ENCODE measurements at regions not wholly inside any gene's neighbourhood (a gene's known extent, or its start where the extent isn't known, plus 50 kb on each side); places are given as distances from the start of the nearest gene placed in this dataset.

DNA sequence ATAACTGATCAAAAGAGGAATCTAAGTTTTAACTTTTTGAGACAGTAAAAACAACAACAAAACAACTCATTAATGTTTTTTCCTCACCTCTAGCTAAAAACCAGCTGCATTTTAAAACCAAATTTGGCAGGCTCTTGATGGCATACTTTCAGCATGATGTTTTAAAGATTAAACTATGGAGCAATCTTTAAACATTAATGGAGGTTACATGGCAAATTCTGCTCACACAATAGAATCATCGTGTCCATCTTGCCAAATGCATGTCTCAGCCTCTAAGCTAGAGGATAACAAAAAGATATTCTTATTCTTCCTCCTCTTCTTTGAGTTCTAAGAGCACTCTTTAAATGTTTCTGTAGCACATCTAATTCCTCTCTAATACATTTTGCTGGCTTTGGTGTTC, 579.8 kb upstream of the PKN2 start:
- no peak overlapping the region for H3K4me2 ChIP-seq (ENCODE audit: insufficient read depth, low read length, poor library complexity, severe bottlenecking)
- H3K4me1 ChIP-seq (ENCODE audit: control insufficient read depth in 2 of 2, insufficient read depth in 1 of 2, low read depth in 1 of 2, low read length in 2 of 2), result no peaks in the 10 kb centered on the region
- H4K91ac ChIP-seq (ENCODE audit: low read depth, low read length, poor library complexity), result no peak overlapping the region
- no peak overlapping the region for H2AK5ac ChIP-seq (ENCODE audit: low read depth, low read length)
- H3K14ac ChIP-seq (ENCODE audit: low read length), result no peak overlapping the region
- no peak overlapping the region for H3K23ac ChIP-seq (ENCODE audit: low read depth, low read length, poor library complexity)
- H2BK120ac ChIP-seq (ENCODE audit: low read depth, low read length), result no peak overlapping the region
- H3K4me3 ChIP-seq (ENCODE audit: low read length in 2 of 2), result no peak overlapping the region
- no peak overlapping the region for H3K18ac ChIP-seq (ENCODE audit: low read length)
- H3K27me3 ChIP-seq (ENCODE audit: control insufficient read depth in 3 of 3, insufficient read depth in 3 of 3, low read depth in 1 of 3, low read length in 3 of 3), result no peaks in the 10 kb centered on the region
- H2AFZ ChIP-seq (ENCODE audit: low read length), result no peak overlapping the region
- no peak overlapping the region for H3K27ac ChIP-seq (replicated peaks; ENCODE audit: low read length)
- H2BK12ac ChIP-seq (ENCODE audit: low read length), result no peak overlapping the region
- H3K9ac ChIP-seq (ENCODE audit: low read depth, low read length, poor library complexity), result no peak overlapping the region
- DNase-seq (ENCODE audit: low spot score), result no peak
- H3K9me3 ChIP-seq (replicated peaks in 1 of 2; ENCODE audit: control insufficient read depth in 2 of 2, insufficient read depth in 1 of 2, low read depth in 1 of 2, low read length in 2 of 2), result no peaks in the 10 kb centered on the region
- no peak overlapping the region for H2BK15ac ChIP-seq (ENCODE audit: low read length)
- no peaks in the 10 kb centered on the region for H3K36me3 ChIP-seq (replicated peaks in 1 of 2; ENCODE audit: control insufficient read depth in 2 of 2, insufficient read depth in 2 of 2, low read length in 2 of 2)
- H3K79me1 ChIP-seq (ENCODE audit: low read depth, low read length), result no peaks in the 10 kb centered on the region
- no peak overlapping the region for H4K8ac ChIP-seq (ENCODE audit: low read depth, low read length)
- no peak overlapping the region for H2BK5ac ChIP-seq (ENCODE audit: low read length)
- WGBS, 2 donors (ENCODE audit: extremely low coverage in 2 of 2, insufficient read length in 2 of 2, insufficient replicate concordance in 1 of 2), result no CpG with 5 or more reads among the region's 1 CpG
- H3K4ac ChIP-seq (ENCODE audit: low read length), result no peak overlapping the region

DNA sequence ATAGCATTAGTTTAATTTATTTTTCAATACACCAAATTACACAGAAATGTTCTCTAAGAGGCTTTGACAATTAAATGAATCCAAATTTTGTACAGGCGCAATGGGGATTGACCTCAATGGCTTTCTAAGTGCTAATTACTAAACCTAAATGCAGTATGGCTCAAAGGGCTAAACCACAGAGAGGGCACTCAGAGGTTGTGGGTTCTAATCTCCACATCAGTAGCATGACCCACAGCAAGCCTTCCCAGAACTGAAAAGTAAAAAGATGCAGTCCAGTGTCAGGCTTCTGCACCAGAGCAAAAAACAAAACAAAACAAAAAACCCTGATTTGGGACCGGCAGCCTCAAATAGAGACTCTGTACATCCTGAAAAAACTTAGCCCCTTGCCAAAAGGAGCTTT, 579.2 kb upstream of the PKN2 start:
- no peak overlapping the region for H4K91ac ChIP-seq (ENCODE audit: low read depth, low read length, poor library complexity)
- no CpG with 5 or more reads among the region's 2 CpGs for WGBS, 2 donors (ENCODE audit: extremely low coverage in 2 of 2, insufficient read length in 2 of 2, insufficient replicate concordance in 1 of 2)

DNA sequence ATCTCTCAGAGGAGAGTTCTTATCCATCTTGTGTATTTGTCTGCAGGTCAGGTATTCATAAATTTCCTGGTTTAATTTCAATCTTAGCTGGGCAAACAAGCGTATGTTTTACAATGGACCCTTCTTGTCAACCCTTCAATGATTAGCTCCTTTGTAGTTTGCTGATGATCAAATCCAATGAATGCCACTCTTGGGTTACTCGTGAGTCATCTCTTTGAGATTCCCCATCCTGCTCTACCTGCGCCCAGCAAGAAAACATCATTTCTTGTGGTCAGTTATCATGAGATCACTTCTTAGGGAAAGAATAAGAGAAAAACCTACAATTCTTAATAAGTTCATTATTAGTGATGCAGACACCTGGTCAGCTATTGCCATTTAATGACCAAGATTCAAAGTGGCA, 572.3 kb upstream of the PKN2 start:
- Histone ChIP-seq H2BK120ac (ENCODE audit: low read depth, low read length) (no peak overlapping the region), H2BK15ac (ENCODE audit: low read length) (no peak overlapping the region), H3K36me3 (replicated peaks in 1 of 2; ENCODE audit: control insufficient read depth in 2 of 2, insufficient read depth in 2 of 2, low read length in 2 of 2) (no peaks in the 10 kb centered on the region), H3K27me3 (ENCODE audit: control insufficient read depth in 3 of 3, insufficient read depth in 3 of 3, low read depth in 1 of 3, low read length in 3 of 3) (no peaks in the 10 kb centered on the region), H4K8ac (ENCODE audit: low read depth, low read length) (no peak overlapping the region), H3K79me1 (ENCODE audit: low read depth, low read length) (no peaks in the 10 kb centered on the region), H3K4me2 (ENCODE audit: insufficient read depth, low read length, poor library complexity, severe bottlenecking) (no peak overlapping the region), H3K9me3 (replicated peaks in 1 of 2; ENCODE audit: control insufficient read depth in 2 of 2, insufficient read depth in 1 of 2, low read depth in 1 of 2, low read length in 2 of 2) (no peaks in the 10 kb centered on the region), H3K14ac (ENCODE audit: low read length) (no peak overlapping the region), H2BK5ac (ENCODE audit: low read length) (no peak overlapping the region), H2AFZ (ENCODE audit: low read length) (no peak overlapping the region), H3K4me1 (ENCODE audit: control insufficient read depth in 2 of 2, insufficient read depth in 1 of 2, low read depth in 1 of 2, low read length in 2 of 2) (no peaks in the 10 kb centered on the region), H3K27ac (replicated peaks; ENCODE audit: low read length) (no peak overlapping the region), H2AK5ac (ENCODE audit: low read depth, low read length) (no peak overlapping the region), H3K23ac (ENCODE audit: low read depth, low read length, poor library complexity) (no peak overlapping the region), H4K91ac (ENCODE audit: low read depth, low read length, poor library complexity) (no peak overlapping the region), H3K4ac (ENCODE audit: low read length) (no peak overlapping the region), H3K9ac (ENCODE audit: low read depth, low read length, poor library complexity) (no peak overlapping the region), H2BK12ac (ENCODE audit: low read length) (no peak overlapping the region), H3K4me3 (ENCODE audit: low read length in 2 of 2) (no peak overlapping the region), H3K18ac (ENCODE audit: low read length) (no peak overlapping the region)
- no CpG with 5 or more reads among the region's 3 CpGs for WGBS, 2 donors (ENCODE audit: extremely low coverage in 2 of 2, insufficient read length in 2 of 2, insufficient replicate concordance in 1 of 2)
- DNase-seq (ENCODE audit: low spot score), result no peak

More for the DNA sequence above, 579.2 kb upstream of the PKN2 start:
- no peak overlapping the region for H3K4ac ChIP-seq (ENCODE audit: low read length)
- H2BK5ac ChIP-seq (ENCODE audit: low read length), result no peak overlapping the region
- no peak overlapping the region for H2BK120ac ChIP-seq (ENCODE audit: low read depth, low read length)
- H3K4me2 ChIP-seq (ENCODE audit: insufficient read depth, low read length, poor library complexity, severe bottlenecking), result no peak overlapping the region
- H2BK15ac ChIP-seq (ENCODE audit: low read length), result no peak overlapping the region
- H3K27me3 ChIP-seq (ENCODE audit: control insufficient read depth in 3 of 3, insufficient read depth in 3 of 3, low read depth in 1 of 3, low read length in 3 of 3), result no peaks in the 10 kb centered on the region
- no peaks in the 10 kb centered on the region for H3K4me1 ChIP-seq (ENCODE audit: control insufficient read depth in 2 of 2, insufficient read depth in 1 of 2, low read depth in 1 of 2, low read length in 2 of 2)
- no peak overlapping the region for H2AFZ ChIP-seq (ENCODE audit: low read length)
- no peak overlapping the region for H3K18ac ChIP-seq (ENCODE audit: low read length)
- H3K4me3 ChIP-seq (ENCODE audit: low read length in 2 of 2), result no peak overlapping the region
- DNase-seq (ENCODE audit: low spot score), result no peak
- no peaks in the 10 kb centered on the region for H3K9me3 ChIP-seq (replicated peaks in 1 of 2; ENCODE audit: control insufficient read depth in 2 of 2, insufficient read depth in 1 of 2, low read depth in 1 of 2, low read length in 2 of 2)
- no peak overlapping the region for H3K9ac ChIP-seq (ENCODE audit: low read depth, low read length, poor library complexity)
- H4K8ac ChIP-seq (ENCODE audit: low read depth, low read length), result no peak overlapping the region
- H2BK12ac ChIP-seq (ENCODE audit: low read length), result no peak overlapping the region
- H3K36me3 ChIP-seq (replicated peaks in 1 of 2; ENCODE audit: control insufficient read depth in 2 of 2, insufficient read depth in 2 of 2, low read length in 2 of 2), result no peaks in the 10 kb centered on the region
- H2AK5ac ChIP-seq (ENCODE audit: low read depth, low read length), result no peak overlapping the region
- H3K14ac ChIP-seq (ENCODE audit: low read length), result no peak overlapping the region
- H3K79me1 ChIP-seq (ENCODE audit: low read depth, low read length), result no peaks in the 10 kb centered on the region
- H3K23ac ChIP-seq (ENCODE audit: low read depth, low read length, poor library complexity), result no peak overlapping the region
- no peak overlapping the region for H3K27ac ChIP-seq (replicated peaks; ENCODE audit: low read length)

GRCh38 chr1:88117597-88117996, 566.5 kb upstream of the PKN2 start:
- H3K36me3 ChIP-seq (replicated peaks in 1 of 2; ENCODE audit: control insufficient read depth in 2 of 2, insufficient read depth in 2 of 2, low read length in 2 of 2), result no peaks in the 10 kb centered on the region
- no CpG with 5 or more reads among the region's 4 CpGs for WGBS, 2 donors (ENCODE audit: extremely low coverage in 2 of 2, insufficient read length in 2 of 2, insufficient replicate concordance in 1 of 2)
- H3K4me2 ChIP-seq (ENCODE audit: insufficient read depth, low read length, poor library complexity, severe bottlenecking), result no peak overlapping the region
- no peak overlapping the region for H3K14ac ChIP-seq (ENCODE audit: low read length)
- H2BK5ac ChIP-seq (ENCODE audit: low read length), result no peak overlapping the region
- no peak for DNase-seq (ENCODE audit: low spot score)
- no peak overlapping the region for H3K4ac ChIP-seq (ENCODE audit: low read length)
- H2BK12ac ChIP-seq (ENCODE audit: low read length), result no peak overlapping the region
- no peak overlapping the region for H3K23ac ChIP-seq (ENCODE audit: low read depth, low read length, poor library complexity)
- no peak overlapping the region for H3K27ac ChIP-seq (replicated peaks; ENCODE audit: low read length)
- H4K91ac ChIP-seq (ENCODE audit: low read depth, low read length, poor library complexity), result no peak overlapping the region
- no peak overlapping the region for H2AK5ac ChIP-seq (ENCODE audit: low read depth, low read length)
- H3K4me3 ChIP-seq (ENCODE audit: low read length in 2 of 2), result no peak overlapping the region
- no peak overlapping the region for H2BK120ac ChIP-seq (ENCODE audit: low read depth, low read length)
- no peaks in the 10 kb centered on the region for H3K4me1 ChIP-seq (ENCODE audit: control insufficient read depth in 2 of 2, insufficient read depth in 1 of 2, low read depth in 1 of 2, low read length in 2 of 2)
- no peak overlapping the region for H3K9ac ChIP-seq (ENCODE audit: low read depth, low read length, poor library complexity)
- no peaks in the 10 kb centered on the region for H3K27me3 ChIP-seq (ENCODE audit: control insufficient read depth in 3 of 3, insufficient read depth in 3 of 3, low read depth in 1 of 3, low read length in 3 of 3)
- H2AFZ ChIP-seq (ENCODE audit: low read length), result no peak overlapping the region
- H3K18ac ChIP-seq (ENCODE audit: low read length), result no peak overlapping the region
- no peaks in the 10 kb centered on the region for H3K9me3 ChIP-seq (replicated peaks in 1 of 2; ENCODE audit: control insufficient read depth in 2 of 2, insufficient read depth in 1 of 2, low read depth in 1 of 2, low read length in 2 of 2)
- H4K8ac ChIP-seq (ENCODE audit: low read depth, low read length), result no peak overlapping the region
- no peaks in the 10 kb centered on the region for H3K79me1 ChIP-seq (ENCODE audit: low read depth, low read length)
- no peak overlapping the region for H2BK15ac ChIP-seq (ENCODE audit: low read length)
